Coronary artery (tissue), 2 donors: ENCODE measurements at regions not wholly inside any gene's neighbourhood (a gene's known extent, or its start where the extent isn't known, plus 50 kb on each side); places are given as distances from the start of the nearest gene placed in this dataset.

ENCODE experiments used
- DNase-seq: peaks from one replicate; pipeline ENCODE4 v3.0.0-alpha.2; 2017; ENCODE audit warnings: low spot score
- H3K27ac ChIP-seq, 2 donors: fragments of 200-600 bp; sonication (generic); one replicate each; pipeline ENCODE4 v1.5.1; 2016 to 2019
- H3K4me3 ChIP-seq: fragments of 200-600 bp; sonication (generic); 2 replicates; pipeline ENCODE4 v1.5.1; 2016; ENCODE audit warnings: mild to moderate bottlenecking, moderate library complexity
- CTCF ChIP-seq: fragments of 200-600 bp; sonication (generic); IDR thresholded peaks from one replicate; pipeline ENCODE4 v1.5.1; 2019; ENCODE audit warnings: antibody characterized with exemption

- TF ChIP-seq CTCF: no peak
- DNase-seq: no peak
- H3K27ac ChIP-seq: no peak overlapping the region
Measured at GRCh38 chr21:38942748-38943211, 137.1 kb downstream of the ETS2 start.

GRCh38 chr21:38938769-38939168 lies 133.0 kb downstream of the ETS2 start:
- TF ChIP-seq CTCF: no peak
- H3K27ac ChIP-seq: no peak overlapping the region
- DNase-seq: no peak
- no peak overlapping the region for H3K4me3 ChIP-seq

More at GRCh38 chr21:38942748-38943211, 137.1 kb downstream of the ETS2 start:
- H3K4me3 ChIP-seq: no peak overlapping the region

- no peak overlapping the region for H3K27ac ChIP-seq
- DNase-seq: no peak
- no peak for TF ChIP-seq CTCF
- H3K4me3 ChIP-seq: no peak overlapping the region
Measured at GRCh38 chr21:38938343-38938742, 132.6 kb downstream of the ETS2 start.

GRCh38 chr21:38937844-38938243 lies 132.1 kb downstream of the ETS2 start:
- TF ChIP-seq CTCF: no peak
- Histone ChIP-seq H3K27ac (no peak overlapping the region), H3K4me3 (no peak overlapping the region)
- DNase-seq: no peak

GRCh38 chr21:38937286-38937790 lies 131.6 kb downstream of the ETS2 start:
- H3K4me3 ChIP-seq: no peak overlapping the region
- no peak overlapping the region for H3K27ac ChIP-seq
- TF ChIP-seq CTCF: no peak
- no peak for DNase-seq

GRCh38 chr21:38936240-38936639 lies 130.5 kb downstream of the ETS2 start:
- no peak for TF ChIP-seq CTCF
- H3K27ac ChIP-seq: no peak overlapping the region
- H3K4me3 ChIP-seq: no peak overlapping the region
- no peak for DNase-seq

- no peak for TF ChIP-seq CTCF
- Histone ChIP-seq H3K4me3 (no peak overlapping the region), H3K27ac (no peak overlapping the region)
- no peak for DNase-seq
Measured at GRCh38 chr21:38933731-38934130, 128.0 kb downstream of the ETS2 start.
